Astrocyte (in vitro differentiated cells and primary cell): ENCODE measurements at regions not wholly inside any gene's neighbourhood (a gene's known extent, or its start where the extent isn't known, plus 50 kb on each side); places are given as distances from the start of the nearest gene placed in this dataset.

Source experiments
- DNase-seq: peaks from one replicate; pipeline ENCODE4 v3.0.0-alpha.2; 2010; ENCODE audit warnings: low read depth
- FAIRE-seq: peaks from 2 replicates; lab custom pipeline; 2011; peaks lifted over from hg19 to GRCh38; lab: Jason Lieb, UNC
- H2AFZ ChIP-seq: 2 replicates; pipeline ENCODE4 v1.6.0; 2012; ENCODE audit warnings: low read depth, low read length, inconsistent platforms
- H3K27ac ChIP-seq: 2 replicates; pipeline ENCODE4 v1.5.1; 2011; ENCODE audit warnings: low read depth, low read length, inconsistent platforms
- H3K27me3 ChIP-seq: 2 replicates; pipeline ENCODE4 v1.6.0; 2011; ENCODE audit warnings: low read length, inconsistent platforms; ENCODE audit not compliant: insufficient read depth
- H3K36me3 ChIP-seq: 2 replicates; pipeline ENCODE4 v1.5.1; 2011; ENCODE audit warnings: low read length, inconsistent platforms; ENCODE audit not compliant: insufficient read depth
- H3K4me1 ChIP-seq: 2 replicates; pipeline ENCODE4 v1.5.1; 2011; ENCODE audit warnings: low read length, inconsistent platforms; ENCODE audit not compliant: insufficient read depth
- H3K4me2 ChIP-seq: 2 replicates; pipeline ENCODE4 v1.6.0; 2012; ENCODE audit warnings: low read length, inconsistent platforms
- H3K4me3 ChIP-seq: 2 replicates; pipeline ENCODE4 v1.5.1; 2011; ENCODE audit warnings: low read depth, mild to moderate bottlenecking, low read length, inconsistent platforms; ENCODE audit not compliant: insufficient read depth
- H3K79me2 ChIP-seq: 2 replicates; pipeline ENCODE4 v1.6.0; 2012; ENCODE audit warnings: mild to moderate bottlenecking, low read length, inconsistent platforms; ENCODE audit not compliant: insufficient read depth
- H3K9ac ChIP-seq: 2 replicates; pipeline ENCODE4 v1.6.0; 2012; ENCODE audit warnings: mild to moderate bottlenecking, low read length, inconsistent platforms
- H3K9me3 ChIP-seq: 2 replicates; pipeline ENCODE4 v1.5.1; 2012; ENCODE audit warnings: low read depth, mild to moderate bottlenecking, low read length, inconsistent platforms; ENCODE audit not compliant: insufficient read depth
- H4K20me1 ChIP-seq: 2 replicates; pipeline ENCODE4 v1.6.0; 2012; ENCODE audit warnings: low read length, inconsistent platforms; ENCODE audit not compliant: insufficient read depth
- H3K27ac Mint-ChIP-seq: one replicate; pipeline ENCODE4 v1.8.0; 2021; ENCODE audit warnings: mild to moderate bottlenecking, mixed read lengths; ENCODE audit not compliant: unreplicated experiment
- H3K27me3 Mint-ChIP-seq: one replicate; pipeline ENCODE4 v1.8.0; 2021; ENCODE audit warnings: low read depth, mixed read lengths; ENCODE audit not compliant: unreplicated experiment
- H3K36me3 Mint-ChIP-seq: one replicate; pipeline ENCODE4 v1.8.0; 2021; ENCODE audit warnings: low read depth, mixed read lengths; ENCODE audit not compliant: unreplicated experiment
- H3K4me1 Mint-ChIP-seq: one replicate; pipeline ENCODE4 v1.8.0; 2021; ENCODE audit warnings: low read depth, mixed read lengths; ENCODE audit not compliant: unreplicated experiment
- H3K4me3 Mint-ChIP-seq: one replicate; pipeline ENCODE4 v1.8.0; 2021; ENCODE audit warnings: mild to moderate bottlenecking, moderate library complexity, mixed read lengths; ENCODE audit not compliant: unreplicated experiment
- H3K9me3 Mint-ChIP-seq: one replicate; pipeline ENCODE4 v1.8.0; 2021; ENCODE audit warnings: mild to moderate bottlenecking, mixed read lengths; ENCODE audit not compliant: unreplicated experiment
- CTCF ChIP-seq: IDR thresholded peaks from 2 replicates; pipeline ENCODE4 v1.5.1; 2011; ENCODE audit warnings: low read depth, mild to moderate bottlenecking, inconsistent platforms, low read length, moderate library complexity; ENCODE audit not compliant: insufficient read depth
- EZH2 ChIP-seq: IDR thresholded peaks from 2 replicates; pipeline ENCODE4 v1.6.1; 2012; ENCODE audit warnings: mild to moderate bottlenecking, low read length, inconsistent platforms; ENCODE audit not compliant: insufficient read depth

GRCh38 chr7:124399941-124400340 lies 365.7 kb downstream of the GPR37 start:
- Histone ChIP-seq H3K27ac (no peak overlapping the region), H3K36me3 (no peaks in the 10 kb centered on the region), H3K9ac (no peak overlapping the region), H3K4me1 (no peaks in the 10 kb centered on the region), H4K20me1 (no peaks in the 10 kb centered on the region), H3K4me2 (no peak overlapping the region), H3K4me3 (no peak overlapping the region), H3K79me2 (no peaks in the 10 kb centered on the region), H3K9me3 (no peaks in the 10 kb centered on the region), H3K27me3 (no peaks in the 10 kb centered on the region), H2AFZ (no peak overlapping the region)
- H3K36me3 Mint-ChIP-seq: no peaks in the 10 kb centered on the region
- H3K27ac Mint-ChIP-seq: no peak overlapping the region
- H3K4me3 Mint-ChIP-seq: no peak overlapping the region
- no peak for TF ChIP-seq EZH2
- no peaks in the 10 kb centered on the region for H3K4me1 Mint-ChIP-seq
- no peaks in the 10 kb centered on the region for H3K9me3 Mint-ChIP-seq
- no peak for FAIRE-seq
- no peaks in the 10 kb centered on the region for H3K27me3 Mint-ChIP-seq
- DNase-seq: no peak

GRCh38 chr7:124398937-124399552 lies 366.2 kb upstream of the TMEM229A start:
- Histone ChIP-seq H3K79me2 (no peaks in the 10 kb centered on the region), H3K9ac (no peak overlapping the region), H3K27me3 (no peaks in the 10 kb centered on the region), H3K27ac (no peak overlapping the region), H3K4me3 (no peak overlapping the region), H4K20me1 (no peaks in the 10 kb centered on the region), H3K4me1 (no peaks in the 10 kb centered on the region), H3K4me2 (no peak overlapping the region), H3K9me3 (no peaks in the 10 kb centered on the region), H2AFZ (no peak overlapping the region), H3K36me3 (no peaks in the 10 kb centered on the region)
- Mint-ChIP-seq H3K27me3 (no peaks in the 10 kb centered on the region), H3K4me1 (no peaks in the 10 kb centered on the region), H3K27ac (no peak overlapping the region), H3K4me3 (no peak overlapping the region), H3K9me3 (no peaks in the 10 kb centered on the region), H3K36me3 (no peaks in the 10 kb centered on the region)
- no peak for DNase-seq
- FAIRE-seq: no peak
- TF ChIP-seq EZH2: no peak
- no peak for TF ChIP-seq CTCF

GRCh38 chr7:124397134-124397533 lies 364.3 kb upstream of the TMEM229A start:
- H3K27ac Mint-ChIP-seq: no peak overlapping the region
- H3K9ac ChIP-seq: no peak overlapping the region
- H3K4me2 ChIP-seq: no peak overlapping the region
- no peaks in the 10 kb centered on the region for H3K9me3 Mint-ChIP-seq
- H3K36me3 ChIP-seq: no peaks in the 10 kb centered on the region
- no peak overlapping the region for H3K27ac ChIP-seq
- H3K9me3 ChIP-seq: no peaks in the 10 kb centered on the region
- DNase-seq (no peak), FAIRE-seq (no peak)
- H3K4me1 ChIP-seq: no peaks in the 10 kb centered on the region
- no peaks in the 10 kb centered on the region for H3K27me3 ChIP-seq
- H3K36me3 Mint-ChIP-seq: no peaks in the 10 kb centered on the region
- H4K20me1 ChIP-seq: no peaks in the 10 kb centered on the region
- H3K27me3 Mint-ChIP-seq: no peaks in the 10 kb centered on the region
- TF ChIP-seq CTCF (no peak), EZH2 (no peak)
- H2AFZ ChIP-seq: no peak overlapping the region
- no peaks in the 10 kb centered on the region for H3K4me1 Mint-ChIP-seq
- H3K4me3 ChIP-seq: no peak overlapping the region
- H3K79me2 ChIP-seq: no peaks in the 10 kb centered on the region
- H3K4me3 Mint-ChIP-seq: no peak overlapping the region
